ENCODE measurements at regions not wholly inside any gene's neighbourhood (a gene's known extent, or its start where the extent isn't known, plus 50 kb on each side); places are given as distances from the start of the nearest gene placed in this dataset.

DNA sequence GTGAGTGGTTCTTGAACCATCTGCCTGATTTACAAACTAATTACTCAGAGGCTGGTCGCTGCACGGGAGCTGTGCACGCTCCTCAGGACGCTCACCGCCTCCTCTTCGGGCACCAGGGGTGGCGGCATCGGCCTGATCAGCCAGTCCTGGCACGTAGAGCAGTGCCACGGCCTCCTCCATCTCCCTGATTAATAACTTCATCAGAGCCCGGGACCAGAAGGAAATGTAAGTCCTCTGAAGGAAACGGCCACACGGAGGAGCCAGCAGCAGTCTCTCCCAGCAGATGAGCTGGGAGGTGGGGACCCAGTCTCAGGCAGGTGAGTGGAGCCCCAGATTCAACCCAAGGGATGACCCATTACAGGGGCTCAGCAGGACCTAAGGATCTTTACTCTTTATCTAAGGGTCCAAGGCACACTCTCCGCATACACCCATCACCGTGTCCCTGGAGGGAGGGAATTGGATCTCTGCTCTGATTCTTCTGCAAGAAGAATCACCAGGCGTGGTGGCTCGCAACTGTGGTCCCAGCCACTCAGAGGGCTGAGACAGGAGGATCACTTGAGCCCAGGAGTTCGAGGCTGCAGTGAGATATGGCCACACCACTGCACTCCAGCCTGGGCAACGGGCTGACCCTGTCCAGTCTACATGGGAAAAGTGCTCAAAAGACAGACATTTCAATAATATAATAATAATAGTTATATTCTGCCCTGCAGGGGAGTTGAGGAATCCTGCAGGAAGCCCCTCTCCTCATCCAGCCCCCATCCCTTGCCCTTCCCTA lies 366.5 kb downstream of the SEC14L1 start:
- Histone ChIP-seq H2BK12ac (ENCODE audit: low read depth, low read length) (0 out of 2 replicates have a peak overlapping the region, but pooled peaks have one; percentile 7), H4K20me1 (replicated peaks in 1 of 2; ENCODE audit: control insufficient read depth in 1 of 2, insufficient read depth in 2 of 2, low read length in 2 of 2) (peaks cover 0 to 1% of the 10 kb centered on the region in 2 experiments), H3K36me3 (ENCODE audit: control insufficient read depth in 2 of 4, insufficient read depth in 4 of 4, low read length in 3 of 4) (no peaks in the 10 kb centered on the region), H4K5ac (ENCODE audit: insufficient read length, low read depth, low read length) (no peak overlapping the region), H4K8ac (ENCODE audit: extremely low read depth, insufficient read depth, low read length) (no peak overlapping the region), H2AFZ (ENCODE audit: low read length) (no peak overlapping the region), H2AK5ac (ENCODE audit: low read depth, low read length) (no peak overlapping the region), H3K27ac (ENCODE audit: low read depth, low read length) (no peak overlapping the region), H3K23ac (ENCODE audit: insufficient read length) (no peak overlapping the region), H3K14ac (ENCODE audit: insufficient read length) (no peak overlapping the region), H3K4me1 (replicated peaks in 1 of 4; ENCODE audit: control insufficient read depth in 3 of 4, insufficient read depth in 4 of 4, low read length in 3 of 4) (peaks cover 0 to 7% (median 4%) of the 10 kb centered on the region in 4 experiments; a peak in 3 of 7 replicates), H2BK20ac (ENCODE audit: low read length) (no peak overlapping the region), H3K79me1 (ENCODE audit: low read depth, low read length) (no peaks in the 10 kb centered on the region), H3K4me2 (ENCODE audit: insufficient read depth in 1 of 2, low read depth in 2 of 2, low read length in 2 of 2) (no peak overlapping the region), H3K27me3 (replicated peaks in 1 of 4; ENCODE audit: control insufficient read depth in 3 of 4, extremely low read depth in 1 of 4, insufficient read depth in 3 of 4, low read length in 3 of 4) (no peaks in the 10 kb centered on the region), H3K4me3 (ENCODE audit: extremely low read depth in 1 of 4, insufficient read depth in 2 of 4, low read depth in 3 of 4, low read length in 4 of 4) (no peak overlapping the region), H2BK120ac (replicated peaks; ENCODE audit: low read depth, low read length) (no peak overlapping the region), H3K18ac (ENCODE audit: extremely low read depth, low read length) (no peak overlapping the region), H4K91ac (replicated peaks; ENCODE audit: insufficient read length, low read length) (no peak overlapping the region), H3K79me2 (ENCODE audit: control insufficient read depth in 1 of 2, insufficient read depth in 2 of 2, low read length in 2 of 2) (no peaks in the 10 kb centered on the region), H3K9ac (replicated peaks in 1 of 4; ENCODE audit: extremely low read depth in 1 of 4, low read depth in 3 of 4, low read length in 3 of 4) (no peak overlapping the region), H3K56ac (replicated peaks; ENCODE audit: insufficient read length, low read depth, low read length) (no peak overlapping the region), H2BK15ac (ENCODE audit: low read length) (no peak overlapping the region), H3K23me2 (ENCODE audit: low read depth, low read length) (peaks cover 9% of the 10 kb centered on the region; the same call in 1 of the 2 replicates), H3K4ac (replicated peaks; ENCODE audit: insufficient read length, low read depth, low read length) (no peak overlapping the region), H2BK5ac (ENCODE audit: low read depth, low read length) (no peak overlapping the region), H3K9me3 (ENCODE audit: insufficient read depth in 2 of 2, low read depth in 1 of 2, low read length in 1 of 2) (peaks cover 0 to 5% of the 10 kb centered on the region in 2 experiments; a peak in 1 of 4 replicates)
- no peak for DNase-seq (ENCODE audit: low read depth in 1 of 2, low spot score in 2 of 2)
- ChIA-PET CTCF (ENCODE audit: partially characterized antibody) (interaction anchor here (0.6 to 3.2 kb wide), 12 partner anchors 12 to 577 kb away, joined by 3 to 13 read pairs (median 4); no protein-coding TSS in a partner anchor), POLR2A (ENCODE audit: partially characterized antibody) (no interaction called here)
- TF ChIP-seq RAD21 (IDR thresholded peaks at IDR 0.05 in 1 of 2, conservative IDR thresholded peaks at IDR 0.05 in 1 of 2; ENCODE audit: low read depth in 2 of 2, low read length in 2 of 2): peak; percentile 49 to 70
- no peak for TF ChIP-seq SP1 (IDR thresholded peaks at IDR 0.05; ENCODE audit: low read depth, low read length)
- TF ChIP-seq, protein P1, sequence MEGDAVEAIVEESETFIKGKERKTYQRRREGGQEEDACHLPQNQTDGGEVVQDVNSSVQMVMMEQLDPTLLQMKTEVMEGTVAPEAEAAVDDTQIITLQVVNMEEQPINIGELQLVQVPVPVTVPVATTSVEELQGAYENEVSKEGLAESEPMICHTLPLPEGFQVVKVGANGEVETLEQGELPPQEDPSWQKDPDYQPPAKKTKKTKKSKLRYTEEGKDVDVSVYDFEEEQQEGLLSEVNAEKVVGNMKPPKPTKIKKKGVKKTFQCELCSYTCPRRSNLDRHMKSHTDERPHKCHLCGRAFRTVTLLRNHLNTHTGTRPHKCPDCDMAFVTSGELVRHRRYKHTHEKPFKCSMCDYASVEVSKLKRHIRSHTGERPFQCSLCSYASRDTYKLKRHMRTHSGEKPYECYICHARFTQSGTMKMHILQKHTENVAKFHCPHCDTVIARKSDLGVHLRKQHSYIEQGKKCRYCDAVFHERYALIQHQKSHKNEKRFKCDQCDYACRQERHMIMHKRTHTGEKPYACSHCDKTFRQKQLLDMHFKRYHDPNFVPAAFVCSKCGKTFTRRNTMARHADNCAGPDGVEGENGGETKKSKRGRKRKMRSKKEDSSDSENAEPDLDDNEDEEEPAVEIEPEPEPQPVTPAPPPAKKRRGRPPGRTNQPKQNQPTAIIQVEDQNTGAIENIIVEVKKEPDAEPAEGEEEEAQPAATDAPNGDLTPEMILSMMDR (IDR thresholded peaks at IDR 0.05; ENCODE audit: control extremely low read depth in 1 of 3, insufficient read depth in 1 of 3, low read depth in 1 of 3, low read length in 3 of 3): peak; percentile 38 to 43 (median 38); a peak in 3 of 4 replicates
- TF ChIP-seq EZH2 (IDR thresholded peaks at IDR 0.05; ENCODE audit: low read depth, low read length, severe bottlenecking): no peak
- TF ChIP-seq SIRT6 (IDR thresholded peaks at IDR 0.05; ENCODE audit: low read length): no peak
- TF ChIP-seq MAFK (IDR thresholded peaks at IDR 0.05; ENCODE audit: low read depth, low read length): no peak
- TF ChIP-seq POLR2AphosphoS5 (IDR thresholded peaks at IDR 0.05; ENCODE audit: low read depth, low read length): no peak
- no peak for FAIRE-seq
- 83% methylated on average over 19 of the region's 19 CpGs; no CpG with 5 or more reads in 1 of the 2 experiments for WGBS, 2 experiments (ENCODE audit: extremely low coverage in 1 of 2, insufficient coverage in 1 of 2, insufficient read length in 1 of 2, insufficient replicate concordance in 2 of 2, low coverage in 1 of 2, low lambda C conversion rate in 2 of 2, missing lambda C conversion rate in 1 of 2)
